ENCODE measurements at regions not wholly inside any gene's neighbourhood (a gene's known extent, or its start where the extent isn't known, plus 50 kb on each side); places are given as distances from the start of the nearest gene placed in this dataset.

DNA sequence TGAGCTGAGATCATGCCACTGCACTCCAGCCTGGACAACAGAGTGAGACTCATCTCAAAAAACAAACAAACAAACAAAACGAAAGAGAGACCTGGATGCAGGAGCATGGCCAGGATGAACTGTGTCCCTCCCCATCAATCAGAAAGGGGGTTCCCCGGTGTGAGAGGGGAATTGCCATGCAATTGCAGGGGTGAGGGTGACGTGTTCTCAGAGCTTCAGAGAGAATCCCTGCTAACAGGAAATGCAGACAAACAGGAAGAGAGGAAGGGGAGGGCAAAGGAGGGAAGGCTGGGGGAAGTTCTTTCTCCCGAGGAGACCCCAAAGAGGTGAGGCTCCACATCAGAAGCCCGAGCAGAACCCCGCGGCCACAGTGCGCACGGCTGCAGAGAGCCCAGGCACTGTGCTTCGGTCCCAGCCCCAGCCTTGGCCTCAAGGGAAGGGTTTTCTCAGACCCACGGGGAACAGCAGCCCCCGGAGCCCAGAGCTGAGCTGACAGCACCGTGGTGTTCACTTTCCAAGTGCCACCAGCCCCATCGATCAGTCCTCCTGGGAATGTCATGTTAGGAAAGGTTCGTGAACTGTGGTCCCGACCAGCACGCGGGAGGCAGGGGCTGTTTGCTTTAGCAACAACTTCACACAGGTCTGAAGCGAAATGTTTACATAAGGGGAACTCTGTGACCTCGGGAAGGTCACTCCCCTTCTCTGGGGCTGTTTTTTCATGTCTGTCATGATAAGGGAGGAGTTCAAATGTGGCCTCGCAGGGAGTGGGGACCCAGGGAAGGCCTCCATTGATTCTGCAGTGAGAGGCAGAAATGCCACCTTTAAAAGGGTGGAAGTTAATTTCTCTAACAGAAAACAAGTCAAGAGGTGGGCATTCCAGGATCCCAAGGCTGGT, 108.0 kb upstream of the ANO1 start:
- Histone ChIP-seq H3K9me3 (ENCODE audit: low read length) (no peaks in the 10 kb centered on the region), H3K27ac (ENCODE audit: low read depth, low read length, poor library complexity, severe bottlenecking) (no peak overlapping the region), H2AFZ (ENCODE audit: low read length) (no peak overlapping the region), H4K20me1 (ENCODE audit: insufficient read depth, low read length) (no peaks in the 10 kb centered on the region), H3K27me3 (ENCODE audit: insufficient read depth, low read length) (peaks cover 4% of the 10 kb centered on the region; the same call in 1 of the 2 replicates), H3K4me3 (ENCODE audit: low read depth, low read length, poor library complexity, severe bottlenecking) (no peak overlapping the region), H3K79me2 (ENCODE audit: insufficient read depth, low read length) (no peaks in the 10 kb centered on the region), H3K36me3 (ENCODE audit: insufficient read depth, low read length) (no peaks in the 10 kb centered on the region), H3K4me1 (ENCODE audit: insufficient read depth, low read length, severe bottlenecking) (no peaks in the 10 kb centered on the region), H3F3A (ENCODE audit: insufficient read depth, low read length) (no peaks in the 10 kb centered on the region), H3K9me2 (ENCODE audit: low read depth, low read length) (no peaks in the 10 kb centered on the region), H3K4me2 (ENCODE audit: low read length) (no peak overlapping the region), H3K9ac (ENCODE audit: low read length) (no peak overlapping the region)
- TF ChIP-seq, protein P1, sequence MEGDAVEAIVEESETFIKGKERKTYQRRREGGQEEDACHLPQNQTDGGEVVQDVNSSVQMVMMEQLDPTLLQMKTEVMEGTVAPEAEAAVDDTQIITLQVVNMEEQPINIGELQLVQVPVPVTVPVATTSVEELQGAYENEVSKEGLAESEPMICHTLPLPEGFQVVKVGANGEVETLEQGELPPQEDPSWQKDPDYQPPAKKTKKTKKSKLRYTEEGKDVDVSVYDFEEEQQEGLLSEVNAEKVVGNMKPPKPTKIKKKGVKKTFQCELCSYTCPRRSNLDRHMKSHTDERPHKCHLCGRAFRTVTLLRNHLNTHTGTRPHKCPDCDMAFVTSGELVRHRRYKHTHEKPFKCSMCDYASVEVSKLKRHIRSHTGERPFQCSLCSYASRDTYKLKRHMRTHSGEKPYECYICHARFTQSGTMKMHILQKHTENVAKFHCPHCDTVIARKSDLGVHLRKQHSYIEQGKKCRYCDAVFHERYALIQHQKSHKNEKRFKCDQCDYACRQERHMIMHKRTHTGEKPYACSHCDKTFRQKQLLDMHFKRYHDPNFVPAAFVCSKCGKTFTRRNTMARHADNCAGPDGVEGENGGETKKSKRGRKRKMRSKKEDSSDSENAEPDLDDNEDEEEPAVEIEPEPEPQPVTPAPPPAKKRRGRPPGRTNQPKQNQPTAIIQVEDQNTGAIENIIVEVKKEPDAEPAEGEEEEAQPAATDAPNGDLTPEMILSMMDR (IDR thresholded peaks at IDR 0.05; ENCODE audit: low read length) = no peak
- no peak for TF ChIP-seq EZH2 (IDR thresholded peaks at IDR 0.05; ENCODE audit: borderline replicate concordance, low read length)

DNA sequence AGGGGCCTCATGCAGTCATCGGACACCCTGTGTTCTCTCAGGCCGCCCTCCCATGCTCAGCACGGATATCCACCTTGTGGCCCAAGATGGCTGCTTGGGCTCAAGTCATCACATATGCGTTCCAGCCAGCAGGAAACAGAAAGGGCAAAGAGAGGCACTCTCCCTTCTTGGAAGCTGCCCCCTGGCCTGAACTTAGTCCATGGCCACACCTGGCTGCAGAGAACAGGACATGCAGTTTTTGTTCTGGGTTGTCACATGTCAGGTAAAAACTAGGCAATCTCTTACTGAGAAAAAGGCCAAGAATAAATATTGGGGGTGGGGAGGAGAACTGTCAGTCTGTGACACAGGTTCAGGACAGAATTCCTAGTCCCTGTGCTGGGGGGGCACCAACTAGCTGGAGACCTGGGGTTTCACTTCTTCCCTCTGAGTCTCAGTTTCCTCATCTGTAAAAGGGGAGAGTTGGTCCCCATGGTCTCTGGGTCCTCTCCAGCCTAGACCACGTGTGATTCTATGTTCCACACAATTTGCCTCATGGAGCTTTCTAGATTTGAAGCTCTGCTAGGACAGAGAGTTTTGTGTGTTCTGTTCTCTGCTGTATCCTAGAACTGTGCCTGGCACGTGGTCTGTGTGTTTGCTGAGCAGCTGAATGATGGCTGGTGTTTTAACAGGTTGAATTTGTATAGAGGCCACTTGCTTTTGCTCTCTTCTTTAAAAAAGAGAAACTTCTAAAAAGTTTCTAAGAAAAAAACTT, 107.2 kb upstream of the ANO1 start:
- Histone ChIP-seq H4K20me1 (ENCODE audit: insufficient read depth, low read length) (no peaks in the 10 kb centered on the region), H3K9ac (ENCODE audit: low read length) (no peak overlapping the region), H2AFZ (ENCODE audit: low read length) (no peak overlapping the region)

GRCh38 chr11:69971741-69972140, 106.4 kb upstream of the ANO1 start:
- H3K4me1 ChIP-seq (ENCODE audit: insufficient read depth, low read length, severe bottlenecking) = no peaks in the 10 kb centered on the region
- no peak overlapping the region for H2AFZ ChIP-seq (ENCODE audit: low read length)
- H3K9ac ChIP-seq (ENCODE audit: low read length) = no peak overlapping the region
- H3K79me2 ChIP-seq (ENCODE audit: insufficient read depth, low read length) = no peaks in the 10 kb centered on the region
- H3K27ac ChIP-seq (ENCODE audit: low read depth, low read length, poor library complexity, severe bottlenecking) = no peak overlapping the region
- H4K20me1 ChIP-seq (ENCODE audit: insufficient read depth, low read length) = no peaks in the 10 kb centered on the region
- no peaks in the 10 kb centered on the region for H3K36me3 ChIP-seq (ENCODE audit: insufficient read depth, low read length)
- TF ChIP-seq EZH2 (IDR thresholded peaks at IDR 0.05; ENCODE audit: borderline replicate concordance, low read length) = no peak
- TF ChIP-seq, protein P1 (IDR thresholded peaks at IDR 0.05; ENCODE audit: low read length) = no peak
- no peaks in the 10 kb centered on the region for H3K9me2 ChIP-seq (ENCODE audit: low read depth, low read length)
- no peaks in the 10 kb centered on the region for H3F3A ChIP-seq (ENCODE audit: insufficient read depth, low read length)
- H3K4me2 ChIP-seq (ENCODE audit: low read length) = no peak overlapping the region
- no peaks in the 10 kb centered on the region for H3K9me3 ChIP-seq (ENCODE audit: low read length)
- peaks cover 4% of the 10 kb centered on the region; the same call in 1 of the 2 replicates for H3K27me3 ChIP-seq (ENCODE audit: insufficient read depth, low read length)
- H3K4me3 ChIP-seq (ENCODE audit: low read depth, low read length, poor library complexity, severe bottlenecking) = no peak overlapping the region

More for the DNA sequence above, 107.2 kb upstream of the ANO1 start:
- no peaks in the 10 kb centered on the region for H3F3A ChIP-seq (ENCODE audit: insufficient read depth, low read length)
- peaks cover 4% of the 10 kb centered on the region; the same call in 1 of the 2 replicates for H3K27me3 ChIP-seq (ENCODE audit: insufficient read depth, low read length)
- no peak overlapping the region for H3K4me2 ChIP-seq (ENCODE audit: low read length)
- no peaks in the 10 kb centered on the region for H3K79me2 ChIP-seq (ENCODE audit: insufficient read depth, low read length)
- no peaks in the 10 kb centered on the region for H3K9me3 ChIP-seq (ENCODE audit: low read length)
- no peak overlapping the region for H3K27ac ChIP-seq (ENCODE audit: low read depth, low read length, poor library complexity, severe bottlenecking)
- TF ChIP-seq, protein P1 (IDR thresholded peaks at IDR 0.05; ENCODE audit: low read length) = no peak
- no peak for TF ChIP-seq EZH2 (IDR thresholded peaks at IDR 0.05; ENCODE audit: borderline replicate concordance, low read length)
- H3K4me1 ChIP-seq (ENCODE audit: insufficient read depth, low read length, severe bottlenecking) = no peaks in the 10 kb centered on the region
- H3K36me3 ChIP-seq (ENCODE audit: insufficient read depth, low read length) = no peaks in the 10 kb centered on the region
- H3K4me3 ChIP-seq (ENCODE audit: low read depth, low read length, poor library complexity, severe bottlenecking) = no peak overlapping the region
- no peaks in the 10 kb centered on the region for H3K9me2 ChIP-seq (ENCODE audit: low read depth, low read length)

Data from OCI-LY1 (cell line).